CD4-positive, alpha-beta T cell treated with Interferon alpha-2 for 1 hour (primary cell): ENCODE measurements at regions not wholly inside any gene's neighbourhood (a gene's known extent, or its start where the extent isn't known, plus 50 kb on each side); places are given as distances from the start of the nearest gene placed in this dataset.
"Not testable (repeated sequence)": the region's sequence is repeated elsewhere in the genome, so short reads cannot be mapped to it uniquely, and the experiment has no call there.

ENCODE experiments used
- DNase-seq, 2 donors: peaks; one replicate each; pipeline ENCODE4 v3.0.0-alpha.2; 2020 to 2022

DNA sequence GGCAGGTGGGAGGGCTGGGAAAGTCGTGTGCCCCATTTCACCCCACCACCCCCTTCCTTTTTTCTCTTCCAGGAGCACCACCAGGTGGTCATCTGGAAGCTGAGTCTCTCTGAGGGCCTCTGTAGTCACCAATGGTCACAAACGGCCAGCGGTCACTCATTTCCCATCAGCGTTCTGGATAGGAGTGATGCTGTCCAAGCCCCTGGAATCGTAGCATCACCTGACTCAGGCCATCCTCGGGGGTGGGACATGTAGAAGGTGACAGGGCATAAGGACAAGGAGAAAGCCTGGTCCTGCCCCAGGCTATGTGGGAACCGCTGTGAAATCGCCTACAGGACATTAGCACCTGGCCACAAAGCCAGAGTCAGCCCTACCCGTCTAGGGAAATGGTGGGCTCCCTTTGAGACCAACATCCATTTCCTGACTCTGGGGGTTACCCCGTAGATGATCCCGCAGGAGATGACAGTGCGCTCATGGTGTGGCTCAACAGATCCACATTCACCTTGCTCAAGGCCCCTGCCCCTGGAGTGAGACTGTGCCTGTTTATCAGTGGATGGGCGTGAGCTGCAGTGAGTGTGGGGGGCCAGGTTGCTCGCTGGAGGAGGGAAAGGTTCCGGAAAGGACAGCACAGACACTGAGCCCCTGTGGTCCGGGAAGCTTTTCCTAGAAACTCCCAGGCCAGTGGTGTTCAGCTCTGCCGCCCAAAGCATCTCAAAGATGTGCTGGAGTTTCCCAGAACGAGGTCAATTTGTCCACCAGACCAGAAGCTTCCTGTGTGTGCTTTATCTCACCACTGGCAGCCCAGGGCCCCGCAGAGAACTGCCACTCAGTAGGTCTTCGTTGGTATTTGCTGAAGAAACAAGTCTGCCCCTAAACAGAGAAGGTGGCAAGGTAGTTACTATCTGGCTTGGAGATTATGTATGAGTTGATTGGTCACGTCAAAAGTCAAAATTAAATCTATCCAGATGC lies 61.1 kb upstream of the UNC5A start:
- no peak for DNase-seq

DNA sequence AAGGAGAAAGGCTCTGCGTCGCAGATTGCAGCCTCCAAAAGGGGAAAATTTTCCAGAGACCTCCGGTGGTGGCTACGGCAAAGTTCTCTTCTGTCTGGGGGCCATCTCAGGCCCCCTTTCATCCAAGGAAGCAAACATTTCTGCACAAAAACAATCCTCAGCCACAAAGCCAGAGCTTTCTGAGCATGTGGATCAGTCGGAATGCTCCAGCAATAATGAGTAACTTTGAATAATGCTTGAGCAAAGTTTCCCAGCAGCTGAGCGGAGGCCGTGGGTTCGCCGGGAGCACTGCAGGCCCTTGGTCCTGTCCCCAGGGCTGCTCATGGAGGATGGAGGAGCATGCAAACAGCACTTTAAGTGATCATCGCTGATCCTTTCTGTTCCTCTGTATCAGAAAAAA lies 60.2 kb upstream of the UNC5A start:
- no peak for DNase-seq

DNA sequence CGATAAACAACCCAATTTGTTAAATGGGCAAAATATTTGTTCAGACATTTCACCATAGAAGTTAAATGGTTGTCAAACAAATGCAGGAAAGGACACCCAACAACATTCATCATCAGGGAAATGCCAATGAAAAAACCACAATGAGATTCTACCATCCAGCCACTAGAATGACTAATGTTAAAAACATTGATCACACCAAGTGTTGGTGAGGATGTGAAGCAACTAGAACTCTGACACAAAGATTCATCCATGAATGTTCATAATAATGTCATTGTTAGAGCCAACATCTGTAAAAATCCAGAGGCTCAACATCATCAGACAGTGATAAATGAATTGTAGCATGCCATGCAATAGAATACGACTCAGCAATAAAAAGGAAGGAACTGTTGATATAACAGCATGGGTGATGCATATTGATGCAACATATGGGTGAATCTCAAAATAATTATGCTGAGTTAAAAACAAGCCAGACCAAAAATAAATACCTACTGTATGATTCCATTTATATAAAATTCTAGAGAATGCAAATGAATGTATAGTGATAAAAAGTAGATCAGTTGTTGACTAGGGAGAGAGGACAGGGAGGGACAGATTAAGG lies 55.9 kb upstream of the UNC5A start:
- no peak for DNase-seq

DNA sequence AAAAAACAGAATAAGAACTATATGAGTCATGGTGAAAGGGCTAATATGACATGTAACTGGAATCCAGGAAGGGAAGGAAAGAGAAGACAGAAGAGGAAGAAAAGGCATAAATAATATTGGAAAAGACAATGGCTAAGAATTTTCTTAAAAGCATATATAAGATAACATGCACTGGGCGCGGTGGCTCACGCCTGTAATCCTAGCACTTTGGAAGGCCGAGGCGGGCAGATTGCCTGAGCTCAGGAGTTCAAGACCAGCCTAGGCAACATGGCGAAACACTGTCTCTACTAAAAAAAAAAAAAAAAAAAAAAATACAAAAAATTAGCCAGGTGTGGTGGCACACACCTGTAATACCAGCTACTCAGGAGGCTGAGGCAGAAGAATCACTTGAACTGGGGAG lies 54.8 kb upstream of the UNC5A start:
- DNase-seq: not testable (repeated sequence)

DNA sequence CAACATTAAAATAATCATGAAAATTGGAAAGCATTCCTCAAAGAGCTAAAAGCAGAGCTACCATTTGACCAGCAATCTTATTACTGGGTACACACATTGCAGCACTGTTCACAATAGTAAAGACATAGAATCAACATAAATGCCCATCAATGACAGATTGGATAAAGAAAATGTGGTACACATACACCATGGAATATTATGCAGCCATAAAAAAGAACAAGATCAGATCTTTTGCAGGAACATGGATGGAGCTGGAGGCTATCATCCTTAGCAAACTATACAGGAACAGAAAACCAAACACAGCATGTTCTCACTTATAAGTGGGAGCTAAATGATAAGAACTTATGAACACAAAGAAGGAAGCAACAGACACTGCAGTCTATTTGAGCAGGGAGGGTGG lies 52.8 kb upstream of the UNC5A start:
- not testable (repeated sequence) for DNase-seq
